Trophoblast cell (in vitro differentiated cells and primary cell): ENCODE measurements at regions not wholly inside any gene's neighbourhood (a gene's known extent, or its start where the extent isn't known, plus 50 kb on each side); places are given as distances from the start of the nearest gene placed in this dataset.

Experiments
- DNase-seq, 2 donors: peaks; one replicate each; pipeline ENCODE4 v3.0.0-alpha.2; 2016
- H2AFZ ChIP-seq: 2 replicates; pipeline ENCODE4 v1.6.1; 2013; ENCODE audit warnings: low read length, moderate library complexity, mild to moderate bottlenecking; ENCODE audit not compliant: insufficient read depth, poor library complexity
- H2AK5ac ChIP-seq: 2 replicates; pipeline ENCODE4 v1.6.1; 2013; ENCODE audit warnings: mild to moderate bottlenecking, low read length
- H2BK120ac ChIP-seq: 2 replicates; pipeline ENCODE4 v1.6.1; 2013; ENCODE audit warnings: low read length, mild to moderate bottlenecking, moderate library complexity; ENCODE audit not compliant: insufficient read depth, poor library complexity
- H2BK12ac ChIP-seq: 2 replicates; pipeline ENCODE4 v1.6.1; 2013; ENCODE audit warnings: mild to moderate bottlenecking, low read length, moderate library complexity
- H2BK5ac ChIP-seq: 2 replicates; pipeline ENCODE4 v1.6.1; 2013; ENCODE audit warnings: low read length, low read depth, moderate library complexity, mild to moderate bottlenecking; ENCODE audit not compliant: poor library complexity
- H3K14ac ChIP-seq: 2 replicates; pipeline ENCODE4 v1.6.1; 2013; ENCODE audit warnings: mild to moderate bottlenecking, low read length
- H3K18ac ChIP-seq: 2 replicates; pipeline ENCODE4 v1.6.1; 2013; ENCODE audit warnings: mild to moderate bottlenecking, low read length
- H3K23ac ChIP-seq: 2 replicates; pipeline ENCODE4 v1.6.1; 2013; ENCODE audit warnings: low read length
- H3K27ac ChIP-seq: 2 replicates; pipeline ENCODE4 v1.5.1; 2013; ENCODE audit warnings: low read depth, mild to moderate bottlenecking, inconsistent platforms, low read length, moderate library complexity
- H3K27me3 ChIP-seq: 2 replicates; pipeline ENCODE4 v1.6.1; 2013; ENCODE audit warnings: inconsistent platforms, mild to moderate bottlenecking, low read length, moderate library complexity; ENCODE audit not compliant: insufficient read depth
- H3K36me3 ChIP-seq, 2 experiments: 1 replicate in 1 of 2; 2 replicates in 1 of 2; pipeline ENCODE4 v1.6.1; 2013; ENCODE audit warnings: low read length in 2 of 2, mild to moderate bottlenecking in 2 of 2, moderate library complexity in 1 of 2; ENCODE audit not compliant: insufficient read depth in 2 of 2, control insufficient read depth in 1 of 2
- H3K4ac ChIP-seq: 2 replicates; pipeline ENCODE4 v1.6.1; 2013; ENCODE audit warnings: low read depth, mild to moderate bottlenecking, low read length, moderate library complexity
- H3K4me1 ChIP-seq, 2 experiments: 1 replicate in 1 of 2; 2 replicates in 1 of 2; pipeline ENCODE4 v1.6.1; 2013; ENCODE audit warnings: low read length in 2 of 2, mild to moderate bottlenecking in 2 of 2, moderate library complexity in 1 of 2; ENCODE audit not compliant: insufficient read depth in 2 of 2, control insufficient read depth in 1 of 2
- H3K4me2 ChIP-seq: 2 replicates; pipeline ENCODE4 v1.6.1; 2013; ENCODE audit warnings: inconsistent platforms, mild to moderate bottlenecking, low read length, moderate library complexity
- H3K4me3 ChIP-seq: 2 replicates; pipeline ENCODE4 v1.5.1; 2013; ENCODE audit warnings: mild to moderate bottlenecking, low read depth, low read length, inconsistent platforms
- H3K79me1 ChIP-seq: one replicate; pipeline ENCODE4 v1.6.1; 2013; ENCODE audit warnings: low read length
- H3K79me2 ChIP-seq: 2 replicates; pipeline ENCODE4 v1.6.1; 2013; ENCODE audit warnings: low read length, mild to moderate bottlenecking; ENCODE audit not compliant: control insufficient read depth, insufficient read depth, poor library complexity
- H3K9ac ChIP-seq: 2 replicates; pipeline ENCODE4 v1.6.1; 2013; ENCODE audit warnings: mild to moderate bottlenecking, low read length
- H3K9me3 ChIP-seq: 2 replicates; pipeline ENCODE4 v1.6.1; 2013; ENCODE audit warnings: low read depth, mild to moderate bottlenecking, control low read depth, inconsistent platforms, low read length; ENCODE audit not compliant: insufficient read depth
- H4K12ac ChIP-seq: 2 replicates; pipeline ENCODE4 v1.6.1; 2013; ENCODE audit warnings: low read depth, mild to moderate bottlenecking, low read length, moderate library complexity
- H4K8ac ChIP-seq: 2 replicates; pipeline ENCODE4 v1.6.1; 2013; ENCODE audit warnings: low read depth, mild to moderate bottlenecking, low read length, moderate library complexity
- H4K91ac ChIP-seq: one replicate; pipeline ENCODE4 v1.6.1; 2013; ENCODE audit warnings: low read depth, mild to moderate bottlenecking, low read length, moderate library complexity
- WGBS: extraction: QIAGEN DNeasy Blood & Tissue Kit; methylation state at CpG from one replicate; pipeline ENCODE4 v1.1.7; 2013; ENCODE audit warnings: missing lambda C conversion rate; ENCODE audit not compliant: insufficient read length, insufficient coverage; ENCODE audit errors: extremely low coverage; 5-methylcytosine and 5-hydroxymethylcytosine counted together

DNA sequence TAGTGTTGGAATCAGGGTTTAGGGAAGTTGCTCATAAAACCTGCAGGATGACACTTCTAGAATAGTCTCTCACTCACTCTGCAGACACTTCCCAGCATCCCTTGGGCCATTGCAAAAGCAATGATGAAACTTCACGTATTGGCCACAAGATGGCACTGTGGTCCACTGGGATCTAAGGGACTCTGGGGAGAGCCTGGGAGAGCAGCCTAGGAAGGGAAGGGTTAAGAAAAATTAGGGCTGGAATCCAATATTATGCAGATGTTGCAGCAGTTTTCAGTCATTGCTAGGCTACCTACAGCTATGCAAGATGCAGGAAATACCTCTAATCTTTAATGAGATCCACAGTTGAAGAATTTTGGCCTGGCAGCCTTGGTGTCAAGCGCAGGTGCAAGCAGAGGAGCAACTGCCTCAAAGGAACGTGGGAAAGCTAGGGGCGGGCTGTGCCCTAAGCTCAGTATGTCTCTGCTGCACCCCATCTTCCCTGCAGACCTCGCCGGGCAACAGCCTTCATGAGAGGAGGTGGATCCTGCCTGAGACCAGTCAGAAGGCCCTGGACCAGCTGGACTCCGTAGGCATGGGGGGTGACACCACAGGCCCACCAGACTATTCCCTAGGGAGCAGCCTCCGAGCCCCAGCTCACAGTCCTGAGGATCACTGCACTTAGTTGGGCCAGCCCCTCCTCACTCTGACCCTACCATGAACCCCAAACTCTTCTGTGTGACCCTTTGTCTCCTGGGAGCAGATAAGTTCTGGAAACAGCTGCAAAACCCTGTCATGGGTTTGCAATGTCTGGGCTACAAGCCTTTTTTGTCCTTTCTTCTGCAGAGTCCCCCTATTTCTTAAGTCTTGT is 127.9 kb upstream of the PRSS58 start:
- H2BK120ac ChIP-seq = no peak overlapping the region
- no peak overlapping the region for H3K9ac ChIP-seq
- H3K36me3 ChIP-seq = no peaks in the 10 kb centered on the region
- WGBS = no CpG with 5 or more reads among the region's 8 CpGs
- no peak overlapping the region for H3K14ac ChIP-seq
- H2AK5ac ChIP-seq = no peak overlapping the region
- no peak overlapping the region for H3K4me3 ChIP-seq
- no peak overlapping the region for H3K4me2 ChIP-seq
- H3K79me2 ChIP-seq = no peaks in the 10 kb centered on the region
- H3K4ac ChIP-seq = no peak overlapping the region
- H2BK12ac ChIP-seq = no peak overlapping the region
- H3K18ac ChIP-seq = no peak overlapping the region
- no peak overlapping the region for H4K8ac ChIP-seq
- H3K23ac ChIP-seq = no peak overlapping the region
- H2AFZ ChIP-seq = no peak overlapping the region
- no peaks in the 10 kb centered on the region for H3K27me3 ChIP-seq
- no peaks in the 10 kb centered on the region for H3K79me1 ChIP-seq
- peak; percentile 30 to 80 for DNase-seq
- H3K9me3 ChIP-seq = no peaks in the 10 kb centered on the region
- peaks cover 4 to 5% of the 10 kb centered on the region in 2 experiments for H3K4me1 ChIP-seq
- H4K91ac ChIP-seq = no peak overlapping the region
- H3K27ac ChIP-seq = no peak overlapping the region
- no peak overlapping the region for H4K12ac ChIP-seq
- no peak overlapping the region for H2BK5ac ChIP-seq

DNA sequence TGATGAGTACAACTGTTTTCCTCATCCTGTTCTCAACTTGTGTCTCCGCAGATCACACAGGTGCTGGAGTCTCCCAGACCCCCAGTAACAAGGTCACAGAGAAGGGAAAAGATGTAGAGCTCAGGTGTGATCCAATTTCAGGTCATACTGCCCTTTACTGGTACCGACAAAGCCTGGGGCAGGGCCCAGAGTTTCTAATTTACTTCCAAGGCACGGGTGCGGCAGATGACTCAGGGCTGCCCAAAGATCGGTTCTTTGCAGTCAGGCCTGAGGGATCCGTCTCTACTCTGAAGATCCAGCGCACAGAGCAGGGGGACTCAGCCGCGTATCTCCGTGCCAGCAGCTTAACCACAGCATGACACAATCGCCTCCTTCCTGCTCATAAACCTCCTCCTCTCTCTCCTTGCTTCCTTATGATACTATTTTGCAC is 126.7 kb upstream of the PRSS58 start:
- Histone ChIP-seq H3K36me3 (no peaks in the 10 kb centered on the region), H2AFZ (no peak overlapping the region), H3K18ac (no peak overlapping the region), H3K9ac (no peak overlapping the region), H4K12ac (no peak overlapping the region), H3K9me3 (no peaks in the 10 kb centered on the region), H3K27ac (no peak overlapping the region), H3K23ac (no peak overlapping the region), H2BK120ac (no peak overlapping the region), H3K27me3 (no peaks in the 10 kb centered on the region), H3K4me2 (no peak overlapping the region), H4K8ac (no peak overlapping the region), H2BK12ac (no peak overlapping the region), H4K91ac (no peak overlapping the region), H3K79me2 (no peaks in the 10 kb centered on the region), H2BK5ac (no peak overlapping the region), H3K4me3 (no peak overlapping the region), H3K4me1 (peaks cover 10 to 12% of the 10 kb centered on the region in 2 experiments), H3K79me1 (no peaks in the 10 kb centered on the region), H3K4ac (no peak overlapping the region), H2AK5ac (no peak overlapping the region), H3K14ac (no peak overlapping the region)
- no CpG with 5 or more reads among the region's 11 CpGs for whole genome bisulfite sequencing
- DNase-seq = peak in 1 of 2 donors; percentile 5

GRCh38 chr7:142383841-142384492 is 126.1 kb upstream of the PRSS58 start:
- no peaks in the 10 kb centered on the region for H3K79me2 ChIP-seq
- H3K4me3 ChIP-seq = no peak overlapping the region
- H4K8ac ChIP-seq = peak overlapping the region; percentile 26
- peak overlapping the region; percentile 43 for H3K18ac ChIP-seq
- no peak overlapping the region for H2BK120ac ChIP-seq
- no peak overlapping the region for H2BK5ac ChIP-seq
- H3K4me1 ChIP-seq = peaks cover 13 to 14% of the 10 kb centered on the region in 2 experiments
- H3K14ac ChIP-seq = no peak overlapping the region
- no peak overlapping the region for H4K12ac ChIP-seq
- H3K79me1 ChIP-seq = no peaks in the 10 kb centered on the region
- no peak overlapping the region for H3K4me2 ChIP-seq
- no peaks in the 10 kb centered on the region for H3K9me3 ChIP-seq
- H3K27ac ChIP-seq = no peak overlapping the region
- peak overlapping the region; percentile 12 for H2BK12ac ChIP-seq
- no peaks in the 10 kb centered on the region for H3K27me3 ChIP-seq
- no peak for DNase-seq
- H4K91ac ChIP-seq = no peak overlapping the region
- no peak overlapping the region for H3K9ac ChIP-seq
- no peak overlapping the region for H2AK5ac ChIP-seq
- no peaks in the 10 kb centered on the region for H3K36me3 ChIP-seq
- no peak overlapping the region for H3K4ac ChIP-seq
- no CpG with 5 or more reads among the region's 6 CpGs for WGBS
- no peak overlapping the region for H3K23ac ChIP-seq
- no peak overlapping the region for H2AFZ ChIP-seq

DNA sequence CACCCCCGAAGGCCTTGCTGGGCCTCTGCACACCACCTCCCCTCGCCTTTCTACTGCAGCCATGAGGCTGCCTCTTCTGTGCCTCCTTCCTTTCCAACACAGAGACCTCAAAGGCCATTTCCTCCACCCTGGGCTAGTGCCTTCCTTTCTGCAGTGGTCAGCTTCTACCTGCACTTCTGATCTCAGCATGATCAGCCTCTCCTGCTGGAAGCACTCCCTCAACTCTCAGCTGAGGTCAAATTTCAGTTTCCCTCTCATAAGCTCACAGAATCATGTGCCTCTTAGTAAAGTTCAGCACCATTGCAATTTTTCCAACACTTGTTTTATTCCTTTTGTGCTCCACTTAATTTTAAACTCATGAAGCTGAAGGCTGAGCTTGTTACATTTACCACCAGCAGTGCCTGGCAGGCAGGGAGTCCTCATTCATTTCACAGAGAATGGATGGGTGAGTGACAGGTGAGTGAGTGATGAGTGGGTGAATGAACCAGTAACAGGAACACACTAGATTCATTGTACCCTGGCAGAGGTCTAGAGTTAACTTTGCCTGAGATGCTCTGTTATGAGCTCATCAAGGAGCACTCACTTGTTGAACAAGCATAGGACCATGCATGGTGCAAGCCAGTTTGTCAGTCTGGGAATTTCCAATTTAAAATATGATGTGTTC is 124.0 kb upstream of the PRSS58 start:
- Histone ChIP-seq H3K9me3 (no peaks in the 10 kb centered on the region), H4K12ac (no peak overlapping the region), H4K8ac (no peak overlapping the region), H2BK5ac (no peak overlapping the region), H3K9ac (no peak overlapping the region), H3K4me2 (no peak overlapping the region), H2BK12ac (no peak overlapping the region), H3K79me2 (no peaks in the 10 kb centered on the region), H2AFZ (no peak overlapping the region), H3K4me1 (peaks cover 13 to 14% of the 10 kb centered on the region in 2 experiments), H3K27ac (no peak overlapping the region), H2BK120ac (no peak overlapping the region), H3K36me3 (no peaks in the 10 kb centered on the region), H4K91ac (no peak overlapping the region), H3K4me3 (no peak overlapping the region), H3K23ac (no peak overlapping the region), H3K79me1 (no peaks in the 10 kb centered on the region), H2AK5ac (no peak overlapping the region), H3K4ac (no peak overlapping the region), H3K18ac (no peak overlapping the region), H3K14ac (no peak overlapping the region), H3K27me3 (no peaks in the 10 kb centered on the region)
- no CpG with 5 or more reads among the region's 2 CpGs for WGBS
- no peak for DNase-seq
